HK-2 (cell line): ENCODE measurements at regions not wholly inside any gene's neighbourhood (a gene's known extent, or its start where the extent isn't known, plus 50 kb on each side); places are given as distances from the start of the nearest gene placed in this dataset.

Source experiments
- DNase-seq: peaks from one replicate; pipeline ENCODE4 v3.0.0-alpha.2; 2018; ENCODE audit not compliant: unreplicated experiment

DNA sequence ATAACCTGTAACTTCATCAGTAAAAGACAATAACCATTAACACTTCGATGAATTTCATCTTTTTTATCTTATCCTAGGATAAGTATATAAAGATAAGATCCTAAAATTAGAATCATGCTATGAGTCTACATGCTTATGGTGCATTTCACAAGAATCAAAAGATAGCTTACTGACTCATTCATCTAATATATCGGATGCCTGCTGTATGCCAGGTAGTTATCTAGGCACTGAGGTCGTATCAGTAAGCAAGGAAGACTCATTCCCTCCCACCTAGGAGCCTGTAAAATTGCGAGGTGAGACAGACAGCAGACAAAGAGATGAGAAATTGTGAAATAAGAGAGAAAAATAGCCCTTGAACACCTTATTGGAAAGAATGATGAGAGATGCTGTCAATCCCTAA is 240.6 kb upstream of the ADAMTSL1 start:
- no peak for DNase-seq

DNA sequence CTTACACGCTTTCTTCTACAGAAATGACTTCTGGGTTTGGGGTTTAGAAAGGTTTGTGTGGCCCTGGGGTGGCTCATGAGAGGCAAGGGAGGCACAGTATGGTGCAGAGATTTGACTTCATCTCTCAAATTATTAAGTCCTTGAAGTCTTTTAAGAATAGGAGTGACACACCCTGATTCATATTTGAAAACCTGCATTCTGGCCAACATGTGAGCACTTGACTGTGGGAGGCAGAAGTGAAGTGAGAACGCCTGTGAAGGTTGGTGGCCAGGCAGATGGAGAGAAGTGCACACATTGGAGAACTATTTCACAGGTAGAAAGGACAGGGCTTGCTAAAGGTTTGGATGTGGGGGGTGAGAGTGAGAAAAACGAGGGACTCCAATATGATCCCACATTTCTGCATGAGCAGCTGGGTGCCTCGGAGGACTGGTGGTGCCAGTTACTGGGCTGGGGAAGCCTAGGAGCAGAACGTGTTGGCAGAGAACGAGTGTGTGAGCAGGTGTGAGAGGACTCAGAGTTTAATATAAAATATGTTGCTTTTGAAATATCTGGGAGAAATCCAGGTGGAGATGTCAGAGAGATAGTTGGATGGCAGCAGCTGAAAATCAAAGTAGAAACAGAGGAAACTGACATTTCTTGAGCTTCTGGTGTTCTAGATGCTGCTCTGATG is 240.0 kb upstream of the ADAMTSL1 start:
- no peak for DNase-seq

DNA sequence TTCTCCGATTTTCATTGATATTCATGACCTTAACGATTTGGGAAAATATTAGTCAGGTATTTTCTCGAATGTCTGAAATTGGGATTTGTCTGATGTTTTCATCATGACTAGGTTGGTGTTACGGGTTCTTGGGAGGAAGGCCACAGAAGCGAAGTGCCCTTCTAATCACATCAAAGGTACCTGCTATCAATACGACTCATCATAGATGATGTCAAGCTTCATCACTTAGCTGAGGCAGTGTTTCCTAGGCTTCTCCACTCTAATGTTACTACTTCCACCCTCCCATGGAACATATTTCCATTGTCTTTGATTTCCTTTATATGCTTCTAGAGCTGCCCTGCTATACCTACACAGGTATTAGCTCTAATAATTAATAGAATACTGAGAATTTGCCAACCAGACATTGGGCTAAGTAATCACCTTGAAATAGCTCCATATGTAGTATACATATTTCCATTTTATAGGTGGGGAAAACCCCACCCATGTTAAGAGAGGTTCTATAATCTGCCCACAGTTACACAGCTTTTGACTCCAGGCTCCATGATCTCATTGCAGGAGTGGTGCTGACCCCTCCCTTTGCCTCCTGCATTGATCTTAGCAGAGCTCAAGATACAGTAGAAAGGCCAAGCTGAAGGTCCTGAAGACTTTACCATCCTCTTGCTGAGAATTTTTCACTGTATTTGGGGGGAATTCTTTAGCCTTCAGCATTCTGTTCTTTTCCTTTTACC is 238.6 kb upstream of the ADAMTSL1 start:
- DNase-seq = no peak

DNA sequence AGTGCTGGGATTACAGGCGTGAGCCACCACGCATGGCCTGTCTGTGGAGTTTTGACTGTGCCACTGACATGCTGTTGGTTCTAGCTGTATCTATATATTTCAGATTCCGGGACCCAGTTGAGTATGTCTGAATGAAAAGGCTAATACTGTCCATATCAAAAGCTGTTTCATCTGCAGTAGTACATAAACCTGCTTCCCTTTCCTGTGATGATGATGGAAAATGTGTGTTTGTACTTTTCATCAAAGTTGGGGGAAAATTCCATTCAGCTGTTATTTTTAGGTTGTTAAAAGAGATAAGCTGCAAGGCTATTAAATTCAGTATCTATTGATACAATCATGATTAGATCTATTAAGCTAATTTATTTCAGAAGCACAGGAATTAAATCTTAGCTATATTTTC is 237.6 kb upstream of the ADAMTSL1 start:
- DNase-seq = no peak

DNA sequence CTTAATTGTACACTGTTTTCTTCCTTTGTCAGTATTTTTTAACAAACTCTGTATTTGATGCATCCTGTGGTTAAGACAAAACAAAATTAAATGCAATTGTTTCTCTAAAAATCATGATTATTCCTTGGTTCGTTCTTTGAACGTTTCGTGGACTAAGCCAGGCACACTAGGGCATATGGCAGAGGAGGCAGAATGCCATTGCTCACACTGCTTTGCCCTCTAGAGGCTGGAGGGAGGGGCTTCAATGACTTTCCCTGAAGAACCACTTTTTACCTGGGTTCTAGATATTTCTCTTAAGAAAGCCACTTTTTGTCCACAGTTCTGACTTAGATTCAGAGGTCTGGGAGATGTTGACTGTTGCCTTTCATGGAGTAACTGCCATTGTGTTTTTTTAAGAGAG is 236.2 kb upstream of the ADAMTSL1 start:
- DNase-seq = no peak

DNA sequence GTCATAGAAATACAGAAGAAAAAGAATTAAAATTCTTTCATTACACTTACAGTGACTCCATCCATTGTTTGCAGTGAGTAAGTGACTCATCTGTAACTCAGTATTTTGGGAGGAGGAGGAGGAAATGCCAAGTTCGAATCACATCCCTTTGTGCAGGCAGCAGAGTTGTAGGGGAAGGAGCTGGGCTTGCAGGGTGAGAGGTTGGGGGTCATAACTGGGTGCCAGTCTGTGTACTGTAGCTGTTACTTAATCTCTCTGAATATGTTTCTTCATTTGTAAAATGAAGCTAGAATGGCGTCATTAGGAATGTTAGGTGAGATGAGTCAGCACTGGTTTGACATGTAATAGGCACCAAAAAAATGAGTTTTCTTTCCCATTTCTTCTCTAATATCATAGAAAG is 235.7 kb upstream of the ADAMTSL1 start:
- no peak for DNase-seq

DNA sequence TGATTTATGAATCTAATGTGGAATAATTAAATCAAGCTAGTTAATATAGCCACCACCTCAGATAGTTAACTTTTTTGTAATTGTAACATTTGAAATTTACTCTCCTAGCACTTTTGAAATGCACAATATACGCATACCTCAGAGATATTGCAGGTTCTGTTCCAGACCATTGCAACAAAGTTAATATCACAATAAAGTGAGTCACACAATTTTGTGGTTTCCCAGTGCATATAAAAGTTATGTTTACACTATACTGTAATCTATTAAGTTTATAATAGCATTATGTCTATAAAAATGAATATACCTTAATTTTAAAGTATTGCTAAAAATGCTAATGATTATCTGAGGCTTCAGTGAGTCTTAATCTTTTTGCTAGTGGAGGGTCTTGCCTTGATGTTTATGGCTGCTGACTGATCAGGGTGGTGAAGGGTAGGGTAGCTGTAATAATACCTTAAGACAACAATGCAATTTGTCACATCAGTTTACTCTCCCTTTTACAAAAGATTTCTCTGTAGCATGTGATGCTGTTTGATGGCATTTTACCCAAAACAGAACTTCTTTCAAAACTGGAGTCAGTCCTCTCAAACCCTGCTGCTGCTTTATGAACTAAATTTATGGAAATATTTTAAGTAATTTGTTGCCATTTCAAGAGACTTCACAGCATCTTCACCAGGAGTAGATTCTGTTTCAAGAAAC is 235.1 kb upstream of the ADAMTSL1 start:
- no peak for DNase-seq

DNA sequence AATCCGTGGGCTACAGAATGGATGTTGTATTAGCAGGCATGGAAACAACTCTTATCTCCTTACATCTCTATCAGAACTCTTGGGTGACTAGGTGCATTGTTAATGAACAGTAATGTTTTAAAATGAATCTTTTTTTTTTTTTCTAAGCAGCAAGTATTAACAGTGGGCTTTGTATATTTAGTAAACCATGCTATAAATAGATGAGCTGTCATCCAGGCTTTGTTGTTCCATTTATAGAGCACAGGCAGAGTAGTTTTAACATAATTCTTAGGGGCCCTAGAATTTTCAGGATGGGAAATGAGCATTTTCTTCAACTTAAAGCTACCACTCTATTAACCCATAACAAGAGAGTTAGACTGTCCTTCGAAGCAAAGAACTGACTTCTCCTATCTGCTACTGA is 233.7 kb upstream of the ADAMTSL1 start:
- DNase-seq = no peak

DNA sequence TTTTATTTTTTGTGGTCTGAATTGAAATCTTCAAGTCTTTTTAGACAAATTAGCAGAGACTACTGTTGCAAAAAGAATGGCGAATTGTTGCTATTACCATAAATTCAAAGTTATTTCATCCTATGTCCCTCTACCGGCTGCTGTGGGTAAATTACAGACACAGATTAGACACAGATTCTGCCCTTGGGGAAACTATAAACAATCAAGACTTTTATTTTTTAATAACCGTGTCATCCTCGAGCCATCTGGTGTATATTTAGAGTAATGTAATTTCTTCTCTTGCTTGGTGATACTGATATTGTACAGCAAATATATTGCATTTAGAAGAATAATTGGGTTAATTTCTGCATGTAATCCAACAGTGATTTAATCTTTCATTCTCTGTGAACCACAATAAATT is 228.0 kb upstream of the ADAMTSL1 start:
- no peak for DNase-seq

DNA sequence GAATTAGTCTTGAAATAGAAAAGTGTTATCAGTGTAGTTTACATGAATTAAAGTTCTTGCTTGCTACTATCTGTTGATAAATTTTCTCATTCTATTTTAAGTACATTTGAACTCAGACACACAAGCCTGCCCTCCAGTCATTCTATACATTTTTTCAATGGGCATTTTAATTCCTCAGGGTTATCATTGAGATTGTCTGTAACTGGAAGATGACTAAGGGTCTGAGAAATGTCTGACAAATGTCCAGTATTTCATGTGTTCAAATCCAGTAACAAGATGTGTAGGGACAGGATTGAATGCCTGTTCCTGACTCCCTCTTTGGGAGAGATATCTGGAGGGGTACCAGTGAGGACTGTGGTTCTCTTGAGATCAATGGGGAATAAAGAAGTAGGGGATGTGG is 223.9 kb upstream of the ADAMTSL1 start:
- no peak for DNase-seq

DNA sequence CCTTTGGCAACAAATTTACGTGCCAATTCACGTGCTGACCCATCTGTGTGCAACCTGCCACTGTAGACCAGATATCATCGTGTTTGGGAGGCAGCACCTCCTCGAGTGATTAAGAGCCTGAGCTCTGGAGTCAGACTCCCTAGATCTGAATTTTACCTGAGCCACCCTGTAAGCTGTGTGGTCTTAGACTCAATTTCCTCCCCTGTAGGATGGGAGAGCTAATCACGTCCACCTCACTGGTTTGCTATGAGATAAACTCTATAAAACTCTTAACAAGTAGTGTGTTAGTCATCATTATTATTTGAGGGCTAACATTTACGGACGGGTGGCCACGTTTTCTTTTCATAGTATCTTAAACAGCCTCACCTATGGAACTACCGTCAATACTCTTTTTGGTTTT is 220.0 kb upstream of the ADAMTSL1 start:
- no peak for DNase-seq

DNA sequence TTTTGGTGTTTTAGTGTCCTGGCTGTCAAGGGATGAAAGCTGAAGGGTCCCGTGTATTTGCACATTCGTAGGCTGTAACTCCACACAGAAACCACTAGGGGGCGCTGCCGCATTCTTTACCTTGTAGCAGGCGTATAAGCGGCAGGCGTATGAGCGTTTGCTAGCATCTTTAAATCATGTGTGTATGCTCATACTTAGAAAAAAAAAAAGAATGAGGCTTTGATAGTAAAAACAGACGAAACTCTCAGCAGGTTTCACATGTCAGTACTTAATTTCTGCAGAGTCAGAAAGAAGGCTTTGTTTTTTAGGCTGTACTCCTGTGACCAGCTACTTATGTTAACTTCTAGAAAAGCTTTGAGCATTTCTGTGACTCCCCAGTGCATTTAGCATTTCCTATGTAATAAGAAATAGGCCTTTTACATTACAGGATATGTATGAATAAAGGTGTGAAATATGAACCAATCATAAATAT is 218.8 kb upstream of the ADAMTSL1 start:
- peak; percentile 62 for DNase-seq

DNA sequence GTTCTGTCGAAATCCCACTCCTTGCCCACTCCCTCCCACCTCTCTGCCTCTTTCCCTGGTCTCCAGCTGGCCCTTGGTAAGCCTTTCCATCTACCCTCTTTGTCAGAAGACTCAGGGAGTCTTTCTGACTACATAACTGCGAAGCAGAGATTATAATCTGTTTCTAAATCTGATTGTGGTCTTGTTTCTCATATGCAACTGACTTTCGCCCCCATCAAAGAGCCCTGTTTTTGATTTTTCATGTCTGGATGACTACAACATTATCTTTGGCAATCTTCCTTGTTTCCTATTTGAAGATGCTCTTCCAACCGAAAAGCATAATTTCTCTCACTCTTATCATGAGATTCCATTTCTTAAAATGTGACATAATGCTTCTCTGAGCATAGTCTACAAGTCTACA is 218.2 kb upstream of the ADAMTSL1 start:
- no peak for DNase-seq

DNA sequence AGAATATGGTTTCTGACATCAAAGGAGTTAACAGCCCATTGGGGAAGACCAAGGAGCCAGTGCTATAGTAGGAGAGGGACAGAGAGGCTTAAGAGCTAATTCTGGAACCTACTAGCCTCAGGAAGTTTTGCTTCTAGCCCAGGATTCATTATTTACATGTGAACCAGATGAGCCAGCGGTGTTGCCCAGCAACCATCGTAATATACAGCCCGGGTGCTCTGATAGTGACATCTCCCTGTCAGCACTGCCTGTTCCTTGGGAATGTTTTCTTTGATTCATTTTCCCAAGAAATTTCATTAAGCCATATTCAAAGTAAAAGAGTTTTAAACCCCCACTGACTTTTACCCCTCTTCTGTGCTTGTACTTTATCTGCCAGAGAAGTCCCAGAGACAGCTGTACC is 217.4 kb upstream of the ADAMTSL1 start:
- DNase-seq = no peak

DNA sequence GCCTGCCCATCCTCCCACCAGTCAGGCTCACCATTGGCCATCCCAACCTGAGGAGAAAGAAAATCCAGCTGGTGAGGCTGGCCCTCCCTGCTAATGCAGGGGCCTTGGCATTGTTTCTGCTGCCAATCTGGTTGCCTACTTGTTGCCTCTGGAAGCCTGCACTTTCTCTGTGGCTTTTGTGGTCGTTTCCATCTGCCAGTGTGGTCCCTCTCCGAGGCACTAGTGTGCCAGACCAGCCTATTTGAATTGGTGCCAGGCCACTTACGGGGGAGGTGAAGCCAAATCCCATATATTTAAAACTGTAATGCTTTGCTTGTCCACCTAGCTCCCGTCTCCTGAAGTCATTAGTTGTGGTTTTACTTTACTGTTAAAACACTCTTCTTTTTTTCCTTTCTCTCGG is 213.4 kb upstream of the ADAMTSL1 start:
- DNase-seq = peak; percentile 11

DNA sequence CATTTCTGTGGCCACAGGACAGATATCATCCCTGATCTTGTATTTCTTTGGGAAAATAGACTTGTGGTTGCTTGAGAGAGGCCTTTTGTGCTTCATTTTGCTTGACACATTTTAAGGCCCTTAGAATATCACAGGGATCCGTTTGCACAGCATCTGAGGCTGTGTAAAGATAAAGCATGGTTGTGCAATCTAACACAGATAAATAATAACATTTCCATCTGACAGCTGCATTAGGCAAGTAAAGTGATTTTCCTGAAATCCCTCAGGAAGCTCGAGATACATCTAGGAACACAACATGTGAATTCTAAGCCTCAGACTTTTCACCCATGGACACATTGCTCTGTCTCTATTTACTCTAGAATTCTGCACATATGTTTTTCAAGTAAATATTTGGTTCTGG is 212.8 kb upstream of the ADAMTSL1 start:
- no peak for DNase-seq

DNA sequence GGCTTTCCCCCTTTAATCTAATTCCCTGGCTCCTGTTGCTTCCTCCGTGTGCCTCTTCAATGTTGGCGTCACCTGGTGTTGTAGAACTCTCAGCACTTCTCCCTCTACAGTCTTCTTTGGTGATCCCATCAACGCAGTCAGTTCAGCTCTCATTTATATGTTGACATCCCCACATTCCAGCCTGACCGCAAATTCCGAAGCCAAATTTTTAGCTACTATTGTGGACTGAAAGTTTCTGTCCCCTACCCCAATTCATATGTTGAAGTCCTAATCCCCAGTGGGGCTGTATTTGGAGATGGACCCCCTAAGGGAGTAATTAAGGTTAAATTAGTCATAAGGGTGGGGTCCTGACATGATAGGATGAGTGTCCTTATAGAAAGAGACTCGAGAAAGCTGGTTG is 210.6 kb upstream of the ADAMTSL1 start:
- no peak for DNase-seq

DNA sequence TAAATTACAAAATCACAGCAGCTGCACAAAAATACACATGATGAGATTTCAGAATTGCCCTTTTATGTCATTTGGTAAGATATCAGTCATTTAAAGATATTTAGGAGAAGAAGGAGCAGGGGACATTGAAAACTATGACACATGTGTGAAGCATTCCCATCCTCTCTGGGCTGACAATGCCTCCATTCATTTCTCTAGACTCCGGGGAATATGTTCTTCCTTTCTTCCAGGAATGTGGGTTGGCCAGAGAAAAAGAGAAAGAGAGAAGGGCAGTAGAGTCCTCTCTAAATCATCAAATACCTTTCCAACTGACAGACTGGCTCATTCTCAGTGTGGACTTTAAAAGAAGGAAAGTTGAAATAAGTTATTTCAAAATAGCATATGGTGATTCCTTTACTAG is 205.6 kb upstream of the ADAMTSL1 start:
- no peak for DNase-seq

DNA sequence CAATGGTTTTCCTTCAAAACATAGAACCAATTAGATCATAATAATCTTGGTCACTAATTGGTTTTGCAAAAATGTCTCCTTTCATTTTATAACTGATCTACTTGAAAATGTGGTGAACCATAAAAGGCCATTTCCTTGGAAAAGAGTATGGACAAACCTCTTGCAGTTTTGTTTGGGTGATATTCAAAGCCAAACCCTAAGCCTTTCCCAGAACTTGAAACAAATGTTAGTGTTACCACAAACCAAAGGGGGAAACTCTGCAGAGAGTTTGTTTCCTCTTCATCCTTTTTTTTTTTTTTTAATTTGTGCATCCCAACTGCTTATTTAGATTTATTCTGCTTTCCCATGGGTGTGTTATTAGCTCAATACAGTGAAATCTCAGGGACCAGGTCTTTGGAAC is 204.4 kb upstream of the ADAMTSL1 start:
- DNase-seq = no peak

DNA sequence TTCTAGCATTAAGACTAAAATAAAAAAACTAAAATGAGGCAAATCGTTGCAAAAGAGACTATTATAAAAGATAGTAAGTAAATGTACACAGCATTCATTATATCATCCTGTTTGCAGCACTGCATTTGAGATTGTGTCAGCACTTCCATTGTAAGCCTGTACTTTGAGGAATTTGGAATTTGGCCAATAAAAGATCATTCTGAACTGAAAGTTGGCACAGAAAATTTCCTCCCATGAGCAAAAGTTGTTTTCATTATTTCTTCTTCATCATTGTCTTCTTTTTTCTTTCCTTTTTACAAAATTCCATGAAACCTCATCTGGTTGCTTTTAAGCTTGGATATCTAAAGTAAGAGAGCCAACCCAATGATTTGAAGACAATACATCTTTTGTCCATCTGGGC is 199.3 kb upstream of the ADAMTSL1 start:
- no peak for DNase-seq

DNA sequence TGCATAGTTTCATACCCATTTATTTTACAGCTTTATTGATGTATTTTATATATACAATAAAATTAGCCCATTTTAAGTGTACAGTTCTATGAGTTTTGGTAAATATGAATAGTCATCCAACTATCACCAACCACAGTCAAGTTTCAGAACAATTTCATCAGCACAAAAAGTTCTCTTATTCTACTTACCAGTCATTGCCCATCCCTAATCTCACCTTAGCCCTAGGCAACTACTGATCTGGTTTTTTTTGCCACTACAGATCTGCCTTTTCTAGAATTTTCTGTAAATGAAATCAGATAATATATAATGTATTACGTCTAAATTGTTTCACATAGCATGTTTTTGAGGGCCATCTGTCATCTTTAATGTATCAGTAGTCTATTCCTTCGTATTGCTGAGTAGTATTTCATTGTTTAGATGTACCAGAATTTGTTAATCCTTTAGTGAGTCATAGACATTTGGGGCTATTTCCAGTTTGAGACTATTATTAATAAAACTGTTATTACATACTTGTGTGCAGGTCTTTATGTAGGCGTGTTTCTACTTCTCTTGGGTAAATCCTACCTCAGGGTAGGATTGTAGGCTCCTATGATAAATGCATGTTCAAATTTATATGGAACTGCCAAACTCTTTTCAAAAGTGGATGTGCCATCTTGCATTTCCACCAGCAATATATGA is 198.5 kb upstream of the ADAMTSL1 start:
- no peak for DNase-seq

DNA sequence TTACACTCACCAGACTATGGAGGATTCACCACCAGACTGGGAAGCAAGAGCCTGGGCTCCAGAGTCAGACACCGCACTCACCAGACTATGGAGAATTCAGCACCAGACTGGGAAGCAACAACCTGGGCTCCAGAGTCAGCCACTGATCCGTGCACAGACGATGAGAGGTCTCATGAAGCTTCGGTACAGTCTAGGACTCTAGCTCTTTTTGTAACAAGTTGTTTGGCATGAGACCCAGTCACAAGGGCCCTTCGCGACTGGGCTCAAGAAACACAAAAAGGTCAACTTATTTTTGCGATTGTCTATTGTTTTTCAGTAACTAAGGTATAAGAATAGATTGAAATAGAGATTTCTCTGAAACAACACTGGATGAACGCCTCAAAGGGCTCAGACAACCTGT is 192.7 kb upstream of the ADAMTSL1 start:
- DNase-seq = no peak

DNA sequence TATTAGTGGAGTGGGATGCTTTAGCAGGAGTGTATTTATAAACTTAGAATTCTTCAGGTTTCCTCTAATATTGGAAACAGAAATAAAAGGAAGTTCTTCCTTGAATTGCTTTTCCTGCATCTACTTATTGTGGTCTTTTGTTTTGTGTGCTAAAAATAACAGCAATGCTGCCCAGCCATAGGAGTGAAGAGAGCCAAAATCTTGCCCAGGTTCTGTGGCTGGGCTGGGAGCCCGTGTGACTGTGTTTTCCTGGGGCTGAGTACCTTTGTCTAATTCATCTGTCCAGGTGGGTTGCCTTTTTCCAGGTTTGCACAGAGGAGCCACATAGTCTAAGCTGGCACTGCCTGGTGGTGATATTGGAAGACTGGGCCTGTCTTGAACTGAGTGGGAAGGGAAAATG is 179.7 kb upstream of the ADAMTSL1 start:
- no peak for DNase-seq
